ENCODE measurements at regions not wholly inside any gene's neighbourhood (a gene's known extent, or its start where the extent isn't known, plus 50 kb on each side); places are given as distances from the start of the nearest gene placed in this dataset.

DNA sequence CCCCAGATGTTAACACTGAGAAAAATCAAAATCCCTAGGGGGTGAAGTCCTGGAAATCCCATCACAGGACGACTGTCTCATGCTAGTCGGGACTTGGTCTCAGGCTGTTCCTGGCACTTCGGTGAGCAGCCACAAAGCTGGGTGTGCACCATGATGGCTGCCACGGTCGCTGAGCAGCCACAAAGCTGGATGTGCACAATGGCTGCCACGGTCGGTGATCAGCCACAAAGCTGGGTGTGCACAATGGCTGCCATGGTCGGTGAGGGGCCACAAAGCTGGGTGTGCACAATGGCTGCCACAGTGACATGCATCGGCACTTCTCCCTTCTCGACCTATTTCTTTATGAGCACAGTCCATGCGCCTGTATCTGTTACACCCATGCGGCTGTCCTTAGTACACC is 505.1 kb downstream of the TCERG1L start:
- H3K4me3 ChIP-seq = no peak overlapping the region
- H3K4me1 ChIP-seq (ENCODE audit: low read depth) = no peaks in the 10 kb centered on the region
- H3K27ac ChIP-seq = no peak overlapping the region
- DNase-seq (ENCODE audit: low read depth in 1 of 2, low spot score in 1 of 2) = no peak
- no peaks in the 10 kb centered on the region for H3K36me3 ChIP-seq
- TF ChIP-seq, protein P1, sequence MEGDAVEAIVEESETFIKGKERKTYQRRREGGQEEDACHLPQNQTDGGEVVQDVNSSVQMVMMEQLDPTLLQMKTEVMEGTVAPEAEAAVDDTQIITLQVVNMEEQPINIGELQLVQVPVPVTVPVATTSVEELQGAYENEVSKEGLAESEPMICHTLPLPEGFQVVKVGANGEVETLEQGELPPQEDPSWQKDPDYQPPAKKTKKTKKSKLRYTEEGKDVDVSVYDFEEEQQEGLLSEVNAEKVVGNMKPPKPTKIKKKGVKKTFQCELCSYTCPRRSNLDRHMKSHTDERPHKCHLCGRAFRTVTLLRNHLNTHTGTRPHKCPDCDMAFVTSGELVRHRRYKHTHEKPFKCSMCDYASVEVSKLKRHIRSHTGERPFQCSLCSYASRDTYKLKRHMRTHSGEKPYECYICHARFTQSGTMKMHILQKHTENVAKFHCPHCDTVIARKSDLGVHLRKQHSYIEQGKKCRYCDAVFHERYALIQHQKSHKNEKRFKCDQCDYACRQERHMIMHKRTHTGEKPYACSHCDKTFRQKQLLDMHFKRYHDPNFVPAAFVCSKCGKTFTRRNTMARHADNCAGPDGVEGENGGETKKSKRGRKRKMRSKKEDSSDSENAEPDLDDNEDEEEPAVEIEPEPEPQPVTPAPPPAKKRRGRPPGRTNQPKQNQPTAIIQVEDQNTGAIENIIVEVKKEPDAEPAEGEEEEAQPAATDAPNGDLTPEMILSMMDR (IDR thresholded peaks at IDR 0.05; ENCODE audit: low read depth, low read length) = no peak
- H3K27me3 ChIP-seq = no peaks in the 10 kb centered on the region
- no peaks in the 10 kb centered on the region for H3K9me3 ChIP-seq (ENCODE audit: low read depth)

DNA sequence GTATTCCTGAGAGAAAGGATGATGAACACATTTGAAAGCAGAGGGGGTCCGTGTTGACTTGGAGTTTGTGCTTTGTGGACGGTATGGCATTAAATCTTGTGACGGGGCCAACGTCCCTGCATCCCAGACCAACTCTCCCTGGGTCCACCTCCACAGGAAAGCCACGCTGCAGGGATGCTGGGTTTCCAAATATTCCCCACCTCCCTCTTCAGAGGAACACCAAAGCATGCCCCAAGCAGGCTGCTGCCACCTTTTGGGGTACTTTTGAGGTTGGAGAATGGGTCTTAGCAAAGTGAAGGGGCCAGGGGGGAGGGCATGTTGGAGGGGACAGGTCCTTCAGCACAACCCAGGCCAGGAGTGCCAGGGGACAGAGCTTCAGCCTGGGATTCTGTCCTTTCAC is 504.4 kb downstream of the TCERG1L start:
- TF ChIP-seq, protein P1 (IDR thresholded peaks at IDR 0.05; ENCODE audit: low read depth, low read length) = no peak
- no peaks in the 10 kb centered on the region for H3K27me3 ChIP-seq
- no peaks in the 10 kb centered on the region for H3K4me1 ChIP-seq (ENCODE audit: low read depth)
- H3K4me3 ChIP-seq = no peak overlapping the region
- no peaks in the 10 kb centered on the region for H3K36me3 ChIP-seq
- no peak overlapping the region for H3K27ac ChIP-seq
- no peaks in the 10 kb centered on the region for H3K9me3 ChIP-seq (ENCODE audit: low read depth)
- no peak for DNase-seq (ENCODE audit: low read depth in 1 of 2, low spot score in 1 of 2)

DNA sequence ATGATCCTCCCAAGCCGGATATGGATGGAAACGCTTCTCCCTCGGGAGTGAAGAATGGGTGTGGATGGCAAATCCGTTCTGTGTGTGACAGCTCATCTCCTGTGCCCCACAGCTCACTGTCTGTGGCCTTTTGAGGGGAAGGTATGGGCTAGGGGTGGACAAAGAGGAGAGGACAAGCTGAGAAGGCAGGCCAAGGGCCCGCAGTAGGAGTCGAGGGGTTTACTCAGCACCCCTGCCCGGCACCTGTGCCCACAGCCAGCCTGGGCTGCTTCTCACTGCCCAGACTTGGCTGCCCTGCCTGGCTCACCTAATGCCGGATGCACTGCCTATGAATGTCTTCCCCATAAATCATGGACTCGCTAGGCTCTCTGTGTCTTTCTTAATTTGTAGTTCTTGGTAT is 503.8 kb downstream of the TCERG1L start:
- H3K4me1 ChIP-seq (ENCODE audit: low read depth) = no peaks in the 10 kb centered on the region
- no peaks in the 10 kb centered on the region for H3K36me3 ChIP-seq
- no peak overlapping the region for H3K27ac ChIP-seq
- TF ChIP-seq, protein P1 (IDR thresholded peaks at IDR 0.05; ENCODE audit: low read depth, low read length) = no peak
- no peaks in the 10 kb centered on the region for H3K27me3 ChIP-seq
- no peak overlapping the region for H3K4me3 ChIP-seq
- no peak for DNase-seq (ENCODE audit: low read depth in 1 of 2, low spot score in 1 of 2)
- H3K9me3 ChIP-seq (ENCODE audit: low read depth) = no peaks in the 10 kb centered on the region

DNA sequence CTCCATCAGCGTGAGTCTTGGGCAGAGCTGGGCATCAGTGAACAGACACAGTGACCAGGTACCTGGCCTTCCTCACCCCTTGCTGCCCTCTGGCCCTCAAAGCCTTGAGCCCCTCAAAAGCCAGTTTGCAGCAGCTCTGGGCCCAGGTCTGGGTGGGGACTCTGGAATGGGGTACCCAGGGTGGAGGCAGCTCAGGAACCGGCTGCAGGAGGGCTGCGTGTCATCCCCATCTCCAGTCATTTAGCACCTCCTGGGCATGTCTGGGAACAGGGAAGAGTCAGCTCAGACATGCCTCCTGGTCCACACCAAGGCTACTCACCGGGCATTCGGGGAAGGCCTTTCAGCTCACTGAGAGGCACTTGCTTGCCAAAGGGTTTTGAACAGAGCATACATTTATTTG is 503.3 kb downstream of the TCERG1L start:
- Histone ChIP-seq H3K4me3 (no peak overlapping the region), H3K4me1 (ENCODE audit: low read depth) (no peaks in the 10 kb centered on the region), H3K36me3 (no peaks in the 10 kb centered on the region), H3K27me3 (no peaks in the 10 kb centered on the region), H3K27ac (no peak overlapping the region), H3K9me3 (ENCODE audit: low read depth) (no peaks in the 10 kb centered on the region)
- DNase-seq (ENCODE audit: low read depth in 1 of 2, low spot score in 1 of 2) = no peak
- TF ChIP-seq, protein P1 (IDR thresholded peaks at IDR 0.05; ENCODE audit: low read depth, low read length) = no peak

DNA sequence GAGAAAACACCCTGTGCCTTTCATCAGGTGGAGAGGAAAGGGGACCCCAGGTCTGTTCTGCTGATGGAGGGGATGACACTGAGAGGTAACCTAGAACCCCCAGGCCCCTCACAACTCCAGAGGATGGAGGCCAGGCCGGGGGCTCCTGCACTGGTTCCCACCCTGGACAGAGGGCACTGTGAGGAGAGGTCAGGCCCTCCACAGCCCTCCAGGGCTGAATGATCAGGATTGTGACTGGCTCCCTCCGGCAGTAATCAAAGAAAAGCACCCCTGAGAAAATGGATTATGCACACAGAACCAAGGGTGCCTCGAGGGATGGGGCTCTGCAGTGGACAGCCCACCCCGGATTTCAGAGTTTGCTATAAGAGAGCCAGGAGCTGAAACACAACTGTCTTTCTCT is 502.8 kb downstream of the TCERG1L start:
- no peak overlapping the region for H3K4me3 ChIP-seq
- H3K27ac ChIP-seq = no peak overlapping the region
- no peak for DNase-seq (ENCODE audit: low read depth in 1 of 2, low spot score in 1 of 2)
- no peaks in the 10 kb centered on the region for H3K36me3 ChIP-seq
- TF ChIP-seq, protein P1 (IDR thresholded peaks at IDR 0.05; ENCODE audit: low read depth, low read length) = no peak
- no peaks in the 10 kb centered on the region for H3K9me3 ChIP-seq (ENCODE audit: low read depth)
- H3K27me3 ChIP-seq = no peaks in the 10 kb centered on the region
- H3K4me1 ChIP-seq (ENCODE audit: low read depth) = no peaks in the 10 kb centered on the region

DNA sequence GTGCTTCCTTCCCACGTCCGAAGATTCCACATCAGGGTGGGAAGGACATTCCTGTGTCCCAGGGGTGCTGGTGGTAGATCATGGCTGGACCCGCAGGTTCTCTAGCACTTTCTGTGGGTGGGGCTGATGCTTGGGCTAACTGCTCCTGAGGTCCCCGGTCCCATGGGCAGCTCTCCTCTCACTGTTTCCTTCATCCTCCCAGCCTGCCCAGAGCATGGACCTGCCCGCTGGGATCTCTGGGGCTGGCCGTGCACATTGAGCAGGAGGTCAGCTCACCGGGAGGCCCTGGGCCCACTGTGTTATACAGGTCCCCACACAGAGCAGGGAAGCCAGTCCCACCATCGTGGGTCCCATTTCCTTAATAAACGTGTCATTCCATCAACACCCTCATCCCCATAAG is 502.3 kb downstream of the TCERG1L start:
- TF ChIP-seq, protein P1 (IDR thresholded peaks at IDR 0.05; ENCODE audit: low read depth, low read length) = no peak
- Histone ChIP-seq H3K9me3 (ENCODE audit: low read depth) (no peaks in the 10 kb centered on the region), H3K27me3 (no peaks in the 10 kb centered on the region), H3K36me3 (no peaks in the 10 kb centered on the region), H3K4me1 (ENCODE audit: low read depth) (no peaks in the 10 kb centered on the region), H3K27ac (no peak overlapping the region), H3K4me3 (no peak overlapping the region)
- DNase-seq (ENCODE audit: low read depth in 1 of 2, low spot score in 1 of 2) = no peak
